ENCODE measurements at regions not wholly inside any gene's neighbourhood (a gene's known extent, or its start where the extent isn't known, plus 50 kb on each side); places are given as distances from the start of the nearest gene placed in this dataset.

DNA sequence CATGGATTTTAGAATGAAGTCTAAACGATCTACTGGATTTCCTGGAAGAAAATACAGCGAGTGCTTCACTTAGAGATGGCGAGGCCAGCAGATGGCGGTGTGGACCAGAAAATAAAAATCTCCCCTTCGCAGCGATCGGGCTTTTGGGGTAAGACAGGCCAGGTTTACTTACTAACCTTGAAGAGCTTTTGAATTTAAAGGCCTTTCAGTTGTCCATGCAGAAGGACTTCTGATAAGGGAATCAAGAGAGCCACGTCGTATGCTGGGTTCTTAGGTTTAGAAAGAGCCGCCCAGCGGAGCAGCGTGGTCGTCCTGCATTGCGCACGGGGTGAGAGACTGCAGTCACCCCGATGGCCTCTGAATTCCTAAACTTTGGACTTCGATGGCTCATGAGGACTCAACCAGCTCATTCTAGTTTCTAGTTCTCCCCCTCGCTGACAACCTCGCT is 125.2 kb upstream of the RALGAPA2 start:
- no peak overlapping the region for H2AFZ ChIP-seq (ENCODE audit: low read depth)

DNA sequence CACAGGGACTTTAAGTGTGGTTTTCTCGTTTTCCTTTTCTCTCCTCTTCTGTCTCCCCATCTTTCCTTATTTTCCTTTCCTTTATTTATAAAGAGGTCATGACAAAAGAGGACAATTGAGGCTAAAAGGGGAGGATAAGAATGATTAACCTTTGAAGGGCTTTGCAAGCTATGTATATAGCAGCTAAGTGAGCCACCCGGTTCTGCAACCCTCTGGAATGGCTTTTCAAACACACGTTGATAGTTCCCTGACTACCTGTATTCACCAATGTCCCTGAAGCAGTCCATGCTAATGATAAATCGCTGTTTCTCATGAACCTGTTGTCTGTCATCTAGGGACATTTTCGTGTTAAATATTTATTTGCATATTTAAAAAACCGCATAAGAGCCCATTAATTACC is 124.4 kb upstream of the RALGAPA2 start:
- H3K4me3 ChIP-seq (IDR thresholded peaks at IDR 0.05; ENCODE audit: insufficient read depth, low read depth, low read length): no peak overlapping the region
- no peak overlapping the region for H3K4me2 ChIP-seq
- no peak overlapping the region for H2AFZ ChIP-seq (ENCODE audit: low read depth)
- no peak overlapping the region for H3K9ac ChIP-seq
- no peaks in the 10 kb centered on the region for H4K20me1 ChIP-seq (ENCODE audit: insufficient read depth)
- H3K36me3 ChIP-seq (ENCODE audit: insufficient read depth): no peaks in the 10 kb centered on the region
- no peaks in the 10 kb centered on the region for H3K4me1 ChIP-seq (ENCODE audit: low read depth, poor library complexity, severe bottlenecking)
- TF ChIP-seq, protein P1, sequence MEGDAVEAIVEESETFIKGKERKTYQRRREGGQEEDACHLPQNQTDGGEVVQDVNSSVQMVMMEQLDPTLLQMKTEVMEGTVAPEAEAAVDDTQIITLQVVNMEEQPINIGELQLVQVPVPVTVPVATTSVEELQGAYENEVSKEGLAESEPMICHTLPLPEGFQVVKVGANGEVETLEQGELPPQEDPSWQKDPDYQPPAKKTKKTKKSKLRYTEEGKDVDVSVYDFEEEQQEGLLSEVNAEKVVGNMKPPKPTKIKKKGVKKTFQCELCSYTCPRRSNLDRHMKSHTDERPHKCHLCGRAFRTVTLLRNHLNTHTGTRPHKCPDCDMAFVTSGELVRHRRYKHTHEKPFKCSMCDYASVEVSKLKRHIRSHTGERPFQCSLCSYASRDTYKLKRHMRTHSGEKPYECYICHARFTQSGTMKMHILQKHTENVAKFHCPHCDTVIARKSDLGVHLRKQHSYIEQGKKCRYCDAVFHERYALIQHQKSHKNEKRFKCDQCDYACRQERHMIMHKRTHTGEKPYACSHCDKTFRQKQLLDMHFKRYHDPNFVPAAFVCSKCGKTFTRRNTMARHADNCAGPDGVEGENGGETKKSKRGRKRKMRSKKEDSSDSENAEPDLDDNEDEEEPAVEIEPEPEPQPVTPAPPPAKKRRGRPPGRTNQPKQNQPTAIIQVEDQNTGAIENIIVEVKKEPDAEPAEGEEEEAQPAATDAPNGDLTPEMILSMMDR (conservative IDR thresholded peaks at IDR 0.05; ENCODE audit: low read depth, low read length): no peak
- H3K27me3 ChIP-seq (ENCODE audit: insufficient read depth, low read depth): no peaks in the 10 kb centered on the region
- H3K27ac ChIP-seq: no peak overlapping the region
- no peaks in the 10 kb centered on the region for H3K79me2 ChIP-seq (ENCODE audit: insufficient read depth, low read depth)

More for the DNA sequence above, 125.2 kb upstream of the RALGAPA2 start:
- TF ChIP-seq, protein P1 (conservative IDR thresholded peaks at IDR 0.05; ENCODE audit: low read depth, low read length): 0 out of 2 replicates have a peak, but pooled peaks have one; percentile 20
- H4K20me1 ChIP-seq (ENCODE audit: insufficient read depth): no peaks in the 10 kb centered on the region
- H3K4me1 ChIP-seq (ENCODE audit: low read depth, poor library complexity, severe bottlenecking): no peaks in the 10 kb centered on the region
- H3K4me2 ChIP-seq: no peak overlapping the region
- H3K79me2 ChIP-seq (ENCODE audit: insufficient read depth, low read depth): no peaks in the 10 kb centered on the region
- H3K9ac ChIP-seq: no peak overlapping the region
- H3K27me3 ChIP-seq (ENCODE audit: insufficient read depth, low read depth): no peaks in the 10 kb centered on the region
- H3K36me3 ChIP-seq (ENCODE audit: insufficient read depth): no peaks in the 10 kb centered on the region
- no peak overlapping the region for H3K4me3 ChIP-seq (IDR thresholded peaks at IDR 0.05; ENCODE audit: insufficient read depth, low read depth, low read length)
- H3K27ac ChIP-seq: no peak overlapping the region

DNA sequence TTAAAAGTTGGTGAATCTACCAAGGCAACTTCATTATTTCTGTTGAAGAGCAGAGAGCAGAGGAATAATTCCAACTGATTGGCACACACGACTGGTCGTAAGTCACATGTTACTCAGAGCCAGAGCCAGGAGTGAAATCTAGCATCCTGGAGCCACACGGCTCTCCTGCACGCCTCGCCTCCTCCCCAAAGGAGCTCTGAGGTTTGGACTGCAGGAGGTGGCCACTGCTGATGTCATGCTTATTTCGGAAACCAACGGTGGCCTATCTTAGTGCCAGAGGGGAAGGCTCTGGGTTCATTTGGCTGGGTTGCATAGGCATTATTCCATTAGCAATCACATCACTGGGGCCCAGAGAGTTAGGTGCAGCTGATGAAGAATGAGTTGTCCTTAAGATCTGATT is 123.5 kb upstream of the RALGAPA2 start:
- H3K4me2 ChIP-seq: no peak overlapping the region
- H4K20me1 ChIP-seq (ENCODE audit: insufficient read depth): no peaks in the 10 kb centered on the region
- no peaks in the 10 kb centered on the region for H3K36me3 ChIP-seq (ENCODE audit: insufficient read depth)
- no peaks in the 10 kb centered on the region for H3K4me1 ChIP-seq (ENCODE audit: low read depth, poor library complexity, severe bottlenecking)
- H3K9ac ChIP-seq: no peak overlapping the region
- no peak overlapping the region for H3K4me3 ChIP-seq (IDR thresholded peaks at IDR 0.05; ENCODE audit: insufficient read depth, low read depth, low read length)
- no peaks in the 10 kb centered on the region for H3K27me3 ChIP-seq (ENCODE audit: insufficient read depth, low read depth)
- TF ChIP-seq, protein P1 (conservative IDR thresholded peaks at IDR 0.05; ENCODE audit: low read depth, low read length): no peak
- no peak overlapping the region for H3K27ac ChIP-seq
- H3K79me2 ChIP-seq (ENCODE audit: insufficient read depth, low read depth): no peaks in the 10 kb centered on the region
- no peak overlapping the region for H2AFZ ChIP-seq (ENCODE audit: low read depth)

DNA sequence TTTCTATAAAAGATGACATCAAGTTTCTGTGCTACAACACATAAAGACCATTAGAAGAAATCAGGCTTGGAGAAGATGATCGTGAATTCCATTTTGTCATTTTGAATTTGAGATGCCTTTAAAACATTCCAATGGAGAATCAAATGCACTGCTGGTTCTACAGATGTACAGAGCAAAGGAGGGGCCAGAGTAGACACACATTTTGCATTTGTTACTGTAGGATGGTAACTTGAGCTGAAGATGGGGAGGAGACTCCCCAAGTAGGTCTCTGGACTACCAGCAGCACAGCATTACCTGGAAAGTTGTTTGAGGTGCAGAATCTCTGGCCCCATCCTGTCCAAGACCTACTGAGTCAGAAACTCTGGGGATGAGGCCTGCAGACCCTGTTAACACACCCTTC is 121.6 kb upstream of the RALGAPA2 start:
- Histone ChIP-seq H3K9ac (no peak overlapping the region), H3K27ac (no peak overlapping the region), H3K4me2 (no peak overlapping the region), H4K20me1 (ENCODE audit: insufficient read depth) (no peaks in the 10 kb centered on the region), H3K79me2 (ENCODE audit: insufficient read depth, low read depth) (no peaks in the 10 kb centered on the region), H3K4me1 (ENCODE audit: low read depth, poor library complexity, severe bottlenecking) (no peaks in the 10 kb centered on the region), H3K27me3 (ENCODE audit: insufficient read depth, low read depth) (no peaks in the 10 kb centered on the region), H3K4me3 (IDR thresholded peaks at IDR 0.05; ENCODE audit: insufficient read depth, low read depth, low read length) (no peak overlapping the region), H3K36me3 (ENCODE audit: insufficient read depth) (no peaks in the 10 kb centered on the region), H2AFZ (ENCODE audit: low read depth) (no peak overlapping the region)
- TF ChIP-seq, protein P1 (conservative IDR thresholded peaks at IDR 0.05; ENCODE audit: low read depth, low read length): no peak
